ENCODE measurements at regions not wholly inside any gene's neighbourhood (a gene's known extent, or its start where the extent isn't known, plus 50 kb on each side); places are given as distances from the start of the nearest gene placed in this dataset.

DNA sequence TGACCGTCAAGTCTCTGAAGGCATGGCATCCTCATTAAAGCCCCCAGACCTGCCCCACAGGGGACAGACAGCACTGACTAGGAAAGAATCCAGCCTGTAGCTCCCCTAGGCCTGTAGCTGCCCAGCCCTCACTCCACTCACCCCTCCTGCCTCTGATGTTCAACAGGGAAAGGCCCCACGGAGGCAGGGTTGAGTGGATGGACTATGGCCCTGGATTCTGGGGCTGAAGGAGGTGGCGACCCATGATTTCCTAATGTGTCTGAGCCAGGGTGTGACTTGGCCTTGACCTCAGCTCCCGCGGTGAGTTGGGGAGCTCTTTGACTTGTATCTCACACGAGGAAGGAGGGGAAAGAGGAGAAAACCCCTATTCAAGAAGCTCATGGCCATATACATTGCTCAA, 238.5 kb upstream of the CSF3R start:
- no peak for DNase-seq (ENCODE audit: low read depth in 2 of 3, low spot score in 1 of 3)

GRCh38 chr1:36717431-36717830, 234.7 kb upstream of the CSF3R start:
- DNase-seq (ENCODE audit: low read depth in 2 of 3, low spot score in 1 of 3): no peak

DNA sequence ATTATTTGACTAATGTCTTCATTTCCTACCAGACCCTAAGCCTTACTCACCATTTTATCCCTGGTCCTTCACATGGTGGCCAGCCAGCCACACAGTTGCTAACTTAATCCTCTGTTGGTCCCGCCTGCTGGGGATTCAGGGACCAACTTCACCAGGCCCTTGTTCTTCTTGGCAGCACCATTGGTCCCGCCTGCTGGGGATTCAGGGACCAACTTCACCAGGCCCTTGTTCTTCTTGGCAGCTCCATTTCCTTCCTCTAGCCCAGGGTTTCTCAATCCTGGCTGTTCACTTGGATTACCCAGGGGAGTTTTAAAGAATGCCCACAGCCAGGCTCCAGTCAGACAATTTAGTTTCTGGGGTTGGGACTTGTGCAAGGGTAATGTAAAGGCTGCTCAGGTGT, 233.1 kb upstream of the CSF3R start:
- DNase-seq (ENCODE audit: low read depth in 2 of 3, low spot score in 1 of 3): no peak

DNA sequence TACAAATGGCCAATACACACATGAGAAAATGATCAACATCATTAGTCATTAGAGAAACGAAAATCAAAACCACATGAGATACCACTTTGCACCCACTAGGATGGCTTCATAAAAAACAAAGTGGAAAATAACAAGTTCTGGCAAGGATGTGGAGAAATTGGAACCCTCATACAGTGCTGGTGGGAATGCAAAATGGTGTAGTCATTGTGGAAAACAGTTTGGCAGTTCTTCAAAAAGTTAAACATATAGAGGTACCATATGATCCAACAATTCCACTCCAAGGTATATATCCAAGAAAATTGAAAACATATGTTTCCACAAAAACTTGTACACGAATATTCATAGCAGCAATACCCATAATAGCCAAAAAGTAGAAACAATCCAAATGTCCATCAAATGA, 231.6 kb upstream of the CSF3R start:
- no peak for DNase-seq (ENCODE audit: low read depth in 2 of 3, low spot score in 1 of 3)

- DNase-seq (ENCODE audit: low read depth in 2 of 3, low spot score in 1 of 3): no peak
Measured at GRCh38 chr1:36711480-36711879, 228.8 kb upstream of the CSF3R start.

DNA sequence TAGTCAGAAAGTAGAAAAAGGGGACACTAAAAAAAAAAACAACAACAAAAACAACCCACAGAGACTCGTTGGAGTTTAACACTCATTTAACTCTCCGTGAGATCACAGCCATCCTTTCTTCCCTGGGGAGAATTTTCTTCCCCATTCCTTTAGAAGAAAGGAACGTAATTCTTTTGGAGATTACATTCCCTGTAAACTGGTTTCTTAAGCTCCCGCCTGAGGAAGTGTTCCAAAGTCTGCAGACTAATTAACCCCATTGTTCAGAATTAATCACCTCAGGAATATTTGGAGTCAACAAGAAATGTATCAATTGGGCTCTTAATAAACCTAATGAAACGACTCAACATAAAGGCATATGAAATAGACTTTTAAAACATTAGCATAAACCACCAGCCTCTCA, 228.2 kb upstream of the CSF3R start:
- DNase-seq (ENCODE audit: low read depth in 2 of 3, low spot score in 1 of 3): no peak

- DNase-seq (ENCODE audit: low read depth in 2 of 3, low spot score in 1 of 3): no peak
Measured at GRCh38 chr1:36709869-36710481, 227.3 kb upstream of the CSF3R start.

GRCh38 chr1:36708587-36708986, 225.9 kb upstream of the CSF3R start:
- DNase-seq (ENCODE audit: low read depth in 2 of 3, low spot score in 1 of 3): no peak

- no peak for DNase-seq (ENCODE audit: low read depth in 2 of 3, low spot score in 1 of 3)
Measured at GRCh38 chr1:36707221-36707620, 224.5 kb upstream of the CSF3R start.

GRCh38 chr1:36706416-36706815, 223.7 kb upstream of the CSF3R start:
- no peak for DNase-seq (ENCODE audit: low read depth in 2 of 3, low spot score in 1 of 3)

- no peak for DNase-seq (ENCODE audit: low read depth in 2 of 3, low spot score in 1 of 3)
Measured at GRCh38 chr1:36705629-36706028, 222.9 kb upstream of the CSF3R start.

GRCh38 chr1:36703526-36704208, 221.0 kb upstream of the CSF3R start:
- DNase-seq (ENCODE audit: low read depth in 2 of 3, low spot score in 1 of 3): peak; percentile 56 to 70 (median 65)

- no peak for DNase-seq (ENCODE audit: low read depth in 2 of 3, low spot score in 1 of 3)
Measured at GRCh38 chr1:36702963-36703362, 220.2 kb upstream of the CSF3R start.

DNA sequence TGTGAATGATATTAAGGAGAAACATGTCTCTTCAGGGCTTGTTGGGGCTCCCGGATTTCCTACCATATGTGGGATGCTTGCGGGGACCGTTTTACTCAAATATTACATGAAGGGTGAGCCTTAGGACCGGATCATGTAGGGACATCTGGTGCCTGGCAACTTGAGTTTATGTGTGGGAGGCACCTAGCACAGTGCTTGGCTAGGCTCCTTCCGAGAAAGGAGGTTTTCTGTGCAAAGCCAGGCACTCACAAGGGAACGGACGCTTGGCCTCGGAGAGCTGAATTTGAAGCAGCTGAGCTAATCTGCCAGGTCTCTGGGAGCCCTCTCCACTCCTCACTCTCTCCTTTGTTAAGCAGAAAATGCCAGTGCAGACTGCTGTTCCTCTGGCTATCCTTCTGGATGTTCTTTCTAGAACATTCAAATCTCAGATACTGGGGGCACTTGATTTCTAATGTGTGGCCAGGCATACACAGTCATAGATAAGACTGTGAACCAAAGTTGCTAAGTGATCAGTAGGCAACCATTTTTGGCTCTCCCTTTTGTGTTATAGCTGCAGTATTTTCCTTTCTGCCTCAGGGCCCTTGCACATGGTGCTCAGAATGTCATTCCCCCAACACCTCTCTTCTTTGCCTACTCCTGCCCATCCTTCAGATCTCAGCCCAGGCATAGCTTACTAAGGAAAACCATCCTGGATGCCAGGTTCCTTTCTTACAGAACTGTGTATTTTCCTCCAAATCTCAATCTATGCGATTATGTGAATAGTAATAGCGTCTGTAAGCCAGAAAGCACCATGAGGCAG, 216.6 kb upstream of the CSF3R start:
- no peak for DNase-seq (ENCODE audit: low read depth in 2 of 3, low spot score in 1 of 3)

DNA sequence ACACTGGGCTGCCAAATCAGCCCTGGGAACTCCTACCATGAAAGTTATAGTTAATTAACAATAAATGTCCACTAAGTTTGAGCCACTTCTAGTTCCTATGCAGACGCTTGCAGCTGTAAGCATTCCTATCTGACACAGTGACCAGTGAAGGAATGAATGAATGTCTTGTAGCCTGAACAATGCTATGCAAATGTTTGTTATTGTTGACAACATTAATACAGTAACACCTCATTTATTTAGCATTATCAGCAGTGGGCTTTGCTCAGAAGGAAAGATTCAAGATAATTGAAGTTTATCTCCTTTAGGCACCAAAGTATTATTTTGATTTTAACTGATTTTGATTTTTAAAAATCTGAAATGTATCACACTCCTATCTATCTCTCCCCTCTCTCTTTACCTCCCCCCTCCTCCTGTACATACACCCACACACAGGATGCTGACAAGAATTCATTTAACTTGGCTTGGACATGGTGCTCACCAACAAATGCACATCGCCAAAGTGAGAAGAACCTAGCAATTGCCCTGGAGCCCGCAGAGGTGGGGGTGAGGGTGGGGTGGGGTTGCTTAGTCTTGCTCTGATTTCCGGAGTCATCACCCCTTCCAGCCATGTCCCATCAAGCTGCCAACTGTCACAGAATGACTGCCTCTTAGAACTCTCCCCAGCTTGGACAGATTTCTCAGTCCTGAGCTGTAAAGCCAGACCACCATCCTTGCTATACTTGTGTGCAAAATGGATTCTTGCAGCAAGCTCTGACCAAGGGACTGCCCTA, 215.3 kb upstream of the CSF3R start:
- no peak for DNase-seq (ENCODE audit: low read depth in 2 of 3, low spot score in 1 of 3)

GRCh38 chr1:36696261-36696940, 213.7 kb upstream of the CSF3R start:
- no peak for DNase-seq (ENCODE audit: low read depth in 2 of 3, low spot score in 1 of 3)

DNA sequence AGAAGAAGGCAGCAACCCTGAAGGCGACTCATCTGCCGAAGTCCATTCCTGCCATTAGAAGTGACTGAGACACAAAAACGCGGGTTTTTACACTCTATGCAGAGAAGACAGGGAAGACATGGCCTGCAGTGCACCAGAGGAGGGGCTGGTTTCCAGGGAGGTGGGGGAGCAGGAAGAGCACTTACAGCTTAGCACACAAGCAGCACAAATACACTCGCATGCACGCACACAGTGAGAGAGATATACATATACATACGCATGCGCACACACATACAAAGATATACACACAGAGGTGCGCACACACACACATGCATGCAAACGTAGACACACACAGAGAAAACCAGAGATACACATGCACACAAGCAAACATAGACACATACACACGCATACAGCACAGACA, 210.9 kb upstream of the CSF3R start:
- no peak for DNase-seq (ENCODE audit: low read depth in 2 of 3, low spot score in 1 of 3)

DNA sequence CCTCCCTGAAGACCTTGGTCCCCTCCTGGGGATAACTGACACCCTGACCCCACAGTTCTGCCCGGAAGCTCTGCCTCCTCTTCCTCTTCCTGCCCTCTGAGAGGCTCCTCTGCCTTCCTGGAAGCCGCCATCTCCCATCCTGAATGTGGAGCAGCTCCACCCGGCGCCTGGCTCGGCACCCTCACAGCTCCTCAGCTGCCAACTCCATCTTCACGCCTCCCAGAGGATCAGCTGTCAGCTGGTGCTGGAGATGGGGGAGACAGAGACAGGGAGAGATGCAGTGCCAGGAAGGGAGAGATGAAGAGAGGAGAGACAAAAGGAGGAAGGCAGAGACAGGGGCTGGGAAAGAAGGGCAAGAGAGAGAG, 210.4 kb upstream of the CSF3R start:
- no peak for DNase-seq (ENCODE audit: low read depth in 2 of 3, low spot score in 1 of 3)

GRCh38 chr1:36692465-36693160, 209.9 kb upstream of the CSF3R start:
- DNase-seq (ENCODE audit: low read depth in 2 of 3, low spot score in 1 of 3): no peak

DNA sequence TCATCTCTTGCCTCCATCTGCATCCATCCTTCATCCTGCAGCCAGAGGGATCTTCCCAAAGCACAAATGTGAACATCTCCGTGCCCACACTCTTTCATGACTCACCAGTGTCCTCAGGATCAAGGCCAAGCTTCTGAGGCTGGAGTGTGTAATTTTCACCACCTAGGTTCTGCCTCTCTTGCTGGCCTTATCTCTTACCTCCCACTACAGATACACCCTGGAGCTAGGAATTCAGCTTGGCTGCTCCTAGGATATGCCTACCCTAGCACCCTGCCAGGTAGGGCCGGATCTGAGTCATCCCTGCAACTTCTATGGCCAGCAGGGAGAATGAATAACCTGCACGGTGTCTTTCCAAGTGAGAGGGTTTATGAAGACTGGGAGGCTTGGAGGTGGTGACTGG, 208.7 kb upstream of the CSF3R start:
- DNase-seq (ENCODE audit: low read depth in 2 of 3, low spot score in 1 of 3): no peak

GRCh38 chr1:36689992-36690391, 207.3 kb upstream of the CSF3R start:
- DNase-seq (ENCODE audit: low read depth in 2 of 3, low spot score in 1 of 3): no peak

Measured in stimulated activated CD4-positive, alpha-beta T cell treated with anti-CD3 and anti-CD28 coated beads, Interleukin-12 subunit alpha, Interleukin-12 subunit beta, amount 100 ng/mL, for 48 hours (primary cell).